GM11168 (cell line): ENCODE measurements at regions not wholly inside any gene's neighbourhood (a gene's known extent, or its start where the extent isn't known, plus 50 kb on each side); places are given as distances from the start of the nearest gene placed in this dataset.

Experiments
- in situ Hi-C: fragments of 300-500 bp; cut with MboI; formaldehyde crosslinking; loops from one replicate; pipeline ENCODE4 v1.12.0; 2022; ENCODE audit warnings: low sequenced_read_pairs; ENCODE audit not compliant: unreplicated experiment

DNA sequence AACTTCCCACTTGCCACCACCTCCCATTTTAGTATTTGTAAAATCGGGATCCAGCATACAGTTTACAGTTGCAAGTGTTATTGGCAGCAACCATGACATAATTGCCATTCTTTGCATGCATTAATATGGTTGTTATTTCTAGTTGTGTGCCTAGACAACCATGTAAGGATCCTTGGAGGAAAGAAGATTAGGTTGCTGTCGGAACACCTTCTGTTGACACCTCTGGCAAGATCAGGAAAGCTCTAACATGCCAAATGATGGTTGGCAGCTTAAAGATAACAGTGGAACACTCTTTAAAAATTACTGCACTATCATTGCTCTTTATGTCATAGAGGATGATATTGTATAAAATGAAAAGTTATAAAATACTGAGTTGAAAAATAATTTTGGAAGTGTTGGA lies 313.5 kb upstream of the RARB start:
- in situ Hi-C loops: no loop called here

- in situ Hi-C loops: no loop called here
Observed at GRCh38 chr3:25117005-25117593, 311.0 kb upstream of the RARB start.

- in situ Hi-C loops: no loop called here
Observed at GRCh38 chr3:25119682-25120081, 308.4 kb upstream of the RARB start.

DNA sequence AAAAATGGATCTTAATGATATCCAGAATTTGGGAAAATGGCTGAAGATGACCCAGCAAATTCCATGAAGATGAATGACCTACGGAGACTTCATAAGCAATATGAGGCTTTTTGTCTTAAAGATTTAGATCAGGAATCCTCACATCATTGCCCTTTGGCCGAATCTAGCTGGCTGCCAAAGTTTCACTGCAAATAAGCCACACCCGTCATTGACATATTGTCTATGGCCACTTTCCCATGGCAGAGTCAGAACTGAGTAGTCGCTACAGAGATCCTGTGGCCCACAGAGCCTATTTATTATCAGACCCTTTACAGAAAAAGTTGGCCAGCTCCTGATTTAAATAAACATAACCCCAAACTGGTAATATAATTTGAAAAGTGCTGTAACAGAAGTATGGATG lies 307.4 kb upstream of the RARB start:
- in situ Hi-C loops: no loop called here

- in situ Hi-C loops: no loop called here
Observed at GRCh38 chr3:25125201-25125600, 302.9 kb upstream of the RARB start.

GRCh38 chr3:25128735-25129134 lies 299.3 kb upstream of the RARB start:
- in situ Hi-C loops: no loop called here

GRCh38 chr3:25130724-25131520 lies 297.1 kb upstream of the RARB start:
- in situ Hi-C loops: no loop called here

- in situ Hi-C loops: no loop called here
Observed at GRCh38 chr3:25133588-25133987, 294.5 kb upstream of the RARB start.

DNA sequence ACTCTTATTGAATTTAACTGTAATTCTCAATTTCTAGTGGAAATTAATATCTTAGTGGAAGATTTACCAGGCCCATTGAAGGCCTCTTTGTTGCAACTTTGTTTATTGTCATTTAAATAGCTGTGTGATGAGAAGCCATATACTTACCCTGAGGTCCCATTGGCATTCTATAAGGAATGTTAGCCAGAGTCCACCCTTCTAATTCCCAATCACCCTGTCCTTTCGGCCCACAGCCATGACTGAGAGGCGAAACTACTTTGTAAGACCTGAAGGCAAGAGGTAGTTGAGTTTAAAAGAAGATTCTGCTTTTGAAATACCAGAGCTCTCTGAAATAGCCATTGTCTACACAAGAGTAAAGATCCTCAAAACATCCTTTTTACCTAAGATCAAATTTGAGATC lies 290.5 kb upstream of the RARB start:
- in situ Hi-C loops: no loop called here

DNA sequence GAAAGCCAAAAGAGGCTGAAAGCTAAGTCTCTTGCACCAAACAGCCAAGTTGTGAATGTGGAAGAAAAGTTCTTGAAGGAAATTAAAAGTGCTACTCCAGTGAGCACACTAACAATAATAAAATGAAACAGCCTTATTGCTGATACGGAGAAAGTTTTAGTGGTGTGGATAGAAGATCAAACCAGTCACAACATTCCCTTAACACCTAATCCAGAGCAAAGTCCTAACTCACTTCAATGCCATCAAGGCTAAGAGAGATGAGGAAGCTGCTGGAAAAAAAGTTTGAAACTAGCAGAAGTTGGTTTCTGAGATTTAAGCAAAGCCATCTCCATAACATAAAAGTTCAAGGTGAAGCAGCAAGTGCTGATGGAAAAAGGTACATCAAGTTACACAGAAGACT lies 288.8 kb upstream of the RARB start:
- in situ Hi-C loops: no loop called here

- in situ Hi-C loops: no loop called here
Observed at GRCh38 chr3:25142609-25143355, 285.3 kb upstream of the RARB start.

- in situ Hi-C loops: no loop called here
Observed at GRCh38 chr3:25143356-25144025, 284.6 kb upstream of the RARB start.

- in situ Hi-C loops: no loop called here
Observed at GRCh38 chr3:25144430-25144829, 283.6 kb upstream of the RARB start.

GRCh38 chr3:25145176-25145575 lies 282.9 kb upstream of the RARB start:
- in situ Hi-C loops: no loop called here

GRCh38 chr3:25150199-25150598 lies 277.9 kb upstream of the RARB start:
- in situ Hi-C loops: no loop called here

DNA sequence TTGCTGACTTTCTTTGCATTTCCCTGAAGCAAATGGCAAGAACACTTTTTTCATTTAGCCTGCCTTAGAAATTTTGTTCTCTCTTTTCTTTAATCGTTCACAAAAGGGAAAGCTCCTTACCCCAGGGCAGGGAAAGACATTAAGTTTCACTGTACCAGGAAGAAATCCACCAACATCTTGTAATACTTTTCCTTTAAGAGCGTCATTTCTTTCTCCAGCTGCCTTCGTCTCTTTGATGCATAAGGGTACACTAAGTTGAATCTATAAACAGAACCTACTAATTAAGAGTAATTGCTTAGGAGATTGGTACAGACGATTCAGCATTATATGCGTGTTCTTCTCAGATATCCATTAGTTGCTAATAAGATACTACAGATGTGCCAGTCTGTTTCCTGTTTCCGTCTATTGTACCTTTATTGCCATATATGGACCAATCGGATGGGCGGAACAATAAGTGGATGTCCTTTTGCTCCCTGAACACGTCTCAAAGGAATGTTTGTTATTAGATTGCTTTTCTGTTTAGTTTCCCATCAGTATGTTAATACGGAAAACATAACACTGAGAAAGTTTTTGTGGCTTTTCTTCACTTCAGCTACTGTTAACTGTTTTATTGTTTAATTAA lies 276.7 kb upstream of the RARB start:
- in situ Hi-C loops: no loop called here

DNA sequence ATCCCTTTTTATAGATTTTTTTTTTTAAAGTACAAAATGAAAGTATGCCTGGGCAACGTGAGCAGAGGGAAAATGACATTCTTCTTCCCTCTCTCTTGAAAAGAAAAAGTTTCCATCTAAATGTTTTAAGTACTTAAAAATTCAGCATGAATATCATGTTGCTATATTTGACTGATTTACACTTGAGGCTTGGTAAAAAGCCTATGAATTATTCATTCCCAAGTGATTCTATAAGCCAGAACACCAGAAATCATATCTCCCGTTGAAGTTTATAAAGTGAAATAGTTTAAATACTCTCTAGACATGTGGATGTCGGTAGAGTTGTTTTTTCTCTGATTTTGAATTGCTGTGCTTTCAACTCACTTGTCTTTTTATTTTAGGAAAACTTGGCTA lies 276.2 kb upstream of the RARB start:
- in situ Hi-C loops: no loop called here

- in situ Hi-C loops: no loop called here
Observed at GRCh38 chr3:25153136-25153535, 274.9 kb upstream of the RARB start.

DNA sequence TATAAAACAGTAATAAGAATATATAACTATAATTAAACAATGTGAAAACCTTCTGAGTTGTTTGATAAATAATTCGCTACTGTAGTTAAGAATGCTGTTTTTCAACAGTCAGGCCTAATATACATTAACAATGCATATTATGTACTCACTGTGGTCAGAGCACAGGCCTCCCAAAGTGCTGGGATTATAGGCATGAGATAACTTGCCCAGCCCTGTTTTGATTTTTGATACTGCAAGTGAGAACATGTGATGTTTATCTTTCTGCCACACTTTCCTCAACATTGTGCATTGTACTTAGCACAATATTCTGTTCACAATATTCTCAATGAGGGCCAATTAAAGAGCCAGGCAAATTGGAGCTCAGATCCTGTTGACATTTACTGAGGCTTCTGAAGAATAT lies 274.5 kb upstream of the RARB start:
- in situ Hi-C loops: no loop called here

DNA sequence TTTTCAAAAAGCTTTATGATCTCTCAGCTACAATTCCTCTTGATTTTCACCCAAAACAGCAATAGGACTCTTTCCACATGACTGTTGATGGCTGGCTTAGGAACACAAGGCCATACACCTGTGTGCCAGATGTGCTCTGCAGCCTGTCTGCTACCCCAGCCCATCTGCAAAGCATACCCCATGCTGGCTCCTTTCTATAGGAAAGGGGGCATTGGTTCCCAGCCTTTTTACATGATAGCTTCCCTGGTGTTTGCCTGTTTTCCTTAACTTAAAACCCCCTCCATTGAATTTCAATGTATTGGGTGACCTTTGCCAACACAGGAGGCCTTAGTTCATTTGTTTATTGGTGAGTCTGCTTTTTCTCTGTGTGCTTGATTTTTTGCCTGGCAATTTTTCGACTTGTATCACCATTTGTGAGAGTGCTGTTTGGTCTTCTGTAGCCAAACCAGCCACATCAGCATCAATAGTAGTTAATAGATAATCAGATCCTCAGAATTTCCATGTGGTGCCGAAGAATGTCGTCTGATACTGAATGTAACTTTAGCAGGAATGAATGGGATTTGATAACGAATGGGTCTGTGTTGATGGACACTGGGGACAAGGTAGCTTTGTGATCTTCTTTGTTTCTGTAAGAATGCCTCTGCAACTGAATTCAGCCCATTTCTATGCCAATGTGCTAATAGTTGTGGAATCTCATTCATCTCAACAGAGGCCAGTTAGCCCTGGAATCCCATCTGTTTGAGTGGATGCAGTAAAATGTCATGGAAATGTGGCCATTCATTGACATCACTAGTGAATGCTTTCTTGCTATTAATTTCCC lies 272.2 kb upstream of the RARB start:
- in situ Hi-C loops: no loop called here
